ENCODE measurements at regions not wholly inside any gene's neighbourhood (a gene's known extent, or its start where the extent isn't known, plus 50 kb on each side); places are given as distances from the start of the nearest gene placed in this dataset.

GRCh38 chr5:26645659-26646058 is 392.7 kb downstream of the CDH9 start:
- H3K27me3 ChIP-seq (ENCODE audit: control insufficient read depth in 5 of 5, insufficient read depth in 4 of 5, low read length in 5 of 5) = no peaks in the 10 kb centered on the region
- H3K36me3 ChIP-seq (ENCODE audit: control insufficient read depth in 5 of 5, insufficient read depth in 5 of 5, low read length in 5 of 5) = no peaks in the 10 kb centered on the region
- peaks cover 0 to 3% (median 0%) of the 10 kb centered on the region in 5 donors for H3K9me3 ChIP-seq (ENCODE audit: control insufficient read depth in 5 of 5, low read length in 5 of 5)
- H3K9ac ChIP-seq (ENCODE audit: low read length in 5 of 5) = no peak overlapping the region
- no peak overlapping the region for H3K4me3 ChIP-seq (ENCODE audit: low read depth in 1 of 5, low read length in 5 of 5)
- H3K4me1 ChIP-seq (ENCODE audit: control insufficient read depth in 5 of 5, insufficient read depth in 5 of 5, low read length in 5 of 5) = peaks cover 0 to 9% (median 0%) of the 10 kb centered on the region in 5 donors
- no peak overlapping the region for H3K27ac ChIP-seq (ENCODE audit: low read depth, low read length)

- Histone ChIP-seq H3K36me3 (ENCODE audit: control insufficient read depth in 5 of 5, insufficient read depth in 5 of 5, low read length in 5 of 5) (no peaks in the 10 kb centered on the region), H3K9ac (ENCODE audit: low read length in 5 of 5) (no peak overlapping the region), H3K9me3 (ENCODE audit: control insufficient read depth in 5 of 5, low read length in 5 of 5) (peaks cover 0 to 3% (median 0%) of the 10 kb centered on the region in 5 donors), H3K4me3 (ENCODE audit: low read depth in 1 of 5, low read length in 5 of 5) (no peak overlapping the region), H3K4me1 (ENCODE audit: control insufficient read depth in 5 of 5, insufficient read depth in 5 of 5, low read length in 5 of 5) (no peaks in the 10 kb centered on the region), H3K27ac (ENCODE audit: low read depth, low read length) (no peak overlapping the region), H3K27me3 (ENCODE audit: control insufficient read depth in 5 of 5, insufficient read depth in 4 of 5, low read length in 5 of 5) (no peaks in the 10 kb centered on the region)
Observed at GRCh38 chr5:26641492-26641891, 396.9 kb downstream of the CDH9 start.

GRCh38 chr5:26625099-26625498 is 413.3 kb downstream of the CDH9 start:
- Histone ChIP-seq H3K27ac (ENCODE audit: low read depth, low read length) (no peak overlapping the region), H3K9ac (ENCODE audit: low read length in 5 of 5) (no peak overlapping the region), H3K4me3 (ENCODE audit: low read depth in 1 of 5, low read length in 5 of 5) (no peak overlapping the region), H3K9me3 (ENCODE audit: control insufficient read depth in 5 of 5, low read length in 5 of 5) (no peaks in the 10 kb centered on the region), H3K36me3 (ENCODE audit: control insufficient read depth in 5 of 5, insufficient read depth in 5 of 5, low read length in 5 of 5) (no peaks in the 10 kb centered on the region), H3K4me1 (ENCODE audit: control insufficient read depth in 5 of 5, insufficient read depth in 5 of 5, low read length in 5 of 5) (no peaks in the 10 kb centered on the region), H3K27me3 (ENCODE audit: control insufficient read depth in 5 of 5, insufficient read depth in 4 of 5, low read length in 5 of 5) (no peaks in the 10 kb centered on the region)

GRCh38 chr5:26622947-26623346 is 415.4 kb downstream of the CDH9 start:
- Histone ChIP-seq H3K36me3 (ENCODE audit: control insufficient read depth in 5 of 5, insufficient read depth in 5 of 5, low read length in 5 of 5) (no peaks in the 10 kb centered on the region), H3K9ac (ENCODE audit: low read length in 5 of 5) (no peak overlapping the region), H3K27me3 (ENCODE audit: control insufficient read depth in 5 of 5, insufficient read depth in 4 of 5, low read length in 5 of 5) (no peaks in the 10 kb centered on the region), H3K4me1 (ENCODE audit: control insufficient read depth in 5 of 5, insufficient read depth in 5 of 5, low read length in 5 of 5) (no peaks in the 10 kb centered on the region), H3K9me3 (ENCODE audit: control insufficient read depth in 5 of 5, low read length in 5 of 5) (no peaks in the 10 kb centered on the region), H3K4me3 (ENCODE audit: low read depth in 1 of 5, low read length in 5 of 5) (no peak overlapping the region), H3K27ac (ENCODE audit: low read depth, low read length) (no peak overlapping the region)

GRCh38 chr5:26610577-26610976 is 427.8 kb downstream of the CDH9 start:
- Histone ChIP-seq H3K36me3 (ENCODE audit: control insufficient read depth in 5 of 5, insufficient read depth in 5 of 5, low read length in 5 of 5) (no peaks in the 10 kb centered on the region), H3K27ac (ENCODE audit: low read depth, low read length) (no peak overlapping the region), H3K9ac (ENCODE audit: low read length in 5 of 5) (no peak overlapping the region), H3K27me3 (ENCODE audit: control insufficient read depth in 5 of 5, insufficient read depth in 4 of 5, low read length in 5 of 5) (no peaks in the 10 kb centered on the region), H3K4me3 (ENCODE audit: low read depth in 1 of 5, low read length in 5 of 5) (no peak overlapping the region), H3K4me1 (ENCODE audit: control insufficient read depth in 5 of 5, insufficient read depth in 5 of 5, low read length in 5 of 5) (no peaks in the 10 kb centered on the region), H3K9me3 (ENCODE audit: control insufficient read depth in 5 of 5, low read length in 5 of 5) (no peaks in the 10 kb centered on the region)

GRCh38 chr5:26601563-26601962 is 436.8 kb downstream of the CDH9 start:
- Histone ChIP-seq H3K9ac (ENCODE audit: low read length in 5 of 5) (no peak overlapping the region), H3K9me3 (ENCODE audit: control insufficient read depth in 5 of 5, low read length in 5 of 5) (no peaks in the 10 kb centered on the region), H3K4me1 (ENCODE audit: control insufficient read depth in 5 of 5, insufficient read depth in 5 of 5, low read length in 5 of 5) (no peaks in the 10 kb centered on the region), H3K4me3 (ENCODE audit: low read depth in 1 of 5, low read length in 5 of 5) (no peak overlapping the region), H3K27ac (ENCODE audit: low read depth, low read length) (no peak overlapping the region), H3K36me3 (ENCODE audit: control insufficient read depth in 5 of 5, insufficient read depth in 5 of 5, low read length in 5 of 5) (no peaks in the 10 kb centered on the region), H3K27me3 (ENCODE audit: control insufficient read depth in 5 of 5, insufficient read depth in 4 of 5, low read length in 5 of 5) (no peaks in the 10 kb centered on the region)

GRCh38 chr5:26582350-26583045 is 455.9 kb downstream of the CDH9 start:
- Histone ChIP-seq H3K4me3 (ENCODE audit: low read depth in 1 of 5, low read length in 5 of 5) (no peak overlapping the region), H3K36me3 (ENCODE audit: control insufficient read depth in 5 of 5, insufficient read depth in 5 of 5, low read length in 5 of 5) (no peaks in the 10 kb centered on the region), H3K9ac (ENCODE audit: low read length in 5 of 5) (no peak overlapping the region), H3K9me3 (ENCODE audit: control insufficient read depth in 5 of 5, low read length in 5 of 5) (no peaks in the 10 kb centered on the region), H3K4me1 (ENCODE audit: control insufficient read depth in 5 of 5, insufficient read depth in 5 of 5, low read length in 5 of 5) (no peaks in the 10 kb centered on the region), H3K27ac (ENCODE audit: low read depth, low read length) (no peak overlapping the region), H3K27me3 (ENCODE audit: control insufficient read depth in 5 of 5, insufficient read depth in 4 of 5, low read length in 5 of 5) (no peaks in the 10 kb centered on the region)

- no peak overlapping the region for H3K4me3 ChIP-seq (ENCODE audit: low read depth in 1 of 5, low read length in 5 of 5)
- no peaks in the 10 kb centered on the region for H3K4me1 ChIP-seq (ENCODE audit: control insufficient read depth in 5 of 5, insufficient read depth in 5 of 5, low read length in 5 of 5)
- no peak overlapping the region for H3K9ac ChIP-seq (ENCODE audit: low read length in 5 of 5)
- no peaks in the 10 kb centered on the region for H3K9me3 ChIP-seq (ENCODE audit: control insufficient read depth in 5 of 5, low read length in 5 of 5)
- no peak overlapping the region for H3K27ac ChIP-seq (ENCODE audit: low read depth, low read length)
- H3K36me3 ChIP-seq (ENCODE audit: control insufficient read depth in 5 of 5, insufficient read depth in 5 of 5, low read length in 5 of 5) = no peaks in the 10 kb centered on the region
- no peaks in the 10 kb centered on the region for H3K27me3 ChIP-seq (ENCODE audit: control insufficient read depth in 5 of 5, insufficient read depth in 4 of 5, low read length in 5 of 5)
Observed at GRCh38 chr5:26579712-26580111, 458.7 kb downstream of the CDH9 start.

GRCh38 chr5:26578002-26578401 is 460.4 kb downstream of the CDH9 start:
- no peaks in the 10 kb centered on the region for H3K9me3 ChIP-seq (ENCODE audit: control insufficient read depth in 5 of 5, low read length in 5 of 5)
- H3K9ac ChIP-seq (ENCODE audit: low read length in 5 of 5) = no peak overlapping the region
- H3K36me3 ChIP-seq (ENCODE audit: control insufficient read depth in 5 of 5, insufficient read depth in 5 of 5, low read length in 5 of 5) = no peaks in the 10 kb centered on the region
- no peak overlapping the region for H3K27ac ChIP-seq (ENCODE audit: low read depth, low read length)
- no peaks in the 10 kb centered on the region for H3K4me1 ChIP-seq (ENCODE audit: control insufficient read depth in 5 of 5, insufficient read depth in 5 of 5, low read length in 5 of 5)
- H3K27me3 ChIP-seq (ENCODE audit: control insufficient read depth in 5 of 5, insufficient read depth in 4 of 5, low read length in 5 of 5) = no peaks in the 10 kb centered on the region
- H3K4me3 ChIP-seq (ENCODE audit: low read depth in 1 of 5, low read length in 5 of 5) = no peak overlapping the region

GRCh38 chr5:26572480-26572879 is 465.9 kb downstream of the CDH9 start:
- Histone ChIP-seq H3K9ac (ENCODE audit: low read length in 5 of 5) (no peak overlapping the region), H3K4me1 (ENCODE audit: control insufficient read depth in 5 of 5, insufficient read depth in 5 of 5, low read length in 5 of 5) (no peaks in the 10 kb centered on the region), H3K27ac (ENCODE audit: low read depth, low read length) (no peak overlapping the region), H3K27me3 (ENCODE audit: control insufficient read depth in 5 of 5, insufficient read depth in 4 of 5, low read length in 5 of 5) (no peaks in the 10 kb centered on the region), H3K9me3 (ENCODE audit: control insufficient read depth in 5 of 5, low read length in 5 of 5) (peaks cover 0 to 5% (median 0%) of the 10 kb centered on the region in 5 donors), H3K4me3 (ENCODE audit: low read depth in 1 of 5, low read length in 5 of 5) (no peak overlapping the region), H3K36me3 (ENCODE audit: control insufficient read depth in 5 of 5, insufficient read depth in 5 of 5, low read length in 5 of 5) (no peaks in the 10 kb centered on the region)

- Histone ChIP-seq H3K27ac (ENCODE audit: low read depth, low read length) (no peak overlapping the region), H3K36me3 (ENCODE audit: control insufficient read depth in 5 of 5, insufficient read depth in 5 of 5, low read length in 5 of 5) (no peaks in the 10 kb centered on the region), H3K4me1 (ENCODE audit: control insufficient read depth in 5 of 5, insufficient read depth in 5 of 5, low read length in 5 of 5) (no peaks in the 10 kb centered on the region), H3K9me3 (ENCODE audit: control insufficient read depth in 5 of 5, low read length in 5 of 5) (peaks cover 0 to 10% (median 0%) of the 10 kb centered on the region in 5 donors), H3K27me3 (ENCODE audit: control insufficient read depth in 5 of 5, insufficient read depth in 4 of 5, low read length in 5 of 5) (no peaks in the 10 kb centered on the region), H3K4me3 (ENCODE audit: low read depth in 1 of 5, low read length in 5 of 5) (no peak overlapping the region), H3K9ac (ENCODE audit: low read length in 5 of 5) (no peak overlapping the region)
Observed at GRCh38 chr5:26569929-26570258, 468.5 kb downstream of the CDH9 start.

Measured in subcutaneous abdominal adipose tissue (tissue), 5 donors.